Keratinocyte (primary cell): ENCODE measurements at regions not wholly inside any gene's neighbourhood (a gene's known extent, or its start where the extent isn't known, plus 50 kb on each side); places are given as distances from the start of the nearest gene placed in this dataset.
A peak's percentile ranks its signal among the peaks of the same experiment; 100 is the strongest.

Experiments
- DNase-seq: peaks from one replicate; pipeline ENCODE4 v3.0.0-alpha.2; 2011; ENCODE audit warnings: low read depth, missing footprints, low spot score
- FAIRE-seq: peaks from 2 replicates; lab custom pipeline; 2011; peaks lifted over from hg19 to GRCh38; lab: Jason Lieb, UNC
- H2AFZ ChIP-seq: 2 replicates; pipeline ENCODE4 v1.6.0; 2012; ENCODE audit warnings: low read length, control low read depth, inconsistent platforms; ENCODE audit not compliant: control insufficient read depth
- H3K27ac ChIP-seq: 2 replicates; pipeline ENCODE4 v1.5.1; 2011; ENCODE audit warnings: low read length; ENCODE audit not compliant: control insufficient read depth, insufficient read depth
- H3K27me3 ChIP-seq: 3 replicates; pipeline ENCODE4 v1.6.0; 2011; ENCODE audit warnings: low read length; ENCODE audit not compliant: control insufficient read depth, insufficient read depth; ENCODE audit errors: extremely low read depth
- H3K36me3 ChIP-seq, 2 experiments: 2 replicates in 1 of 2; 3 replicates in 1 of 2; pipeline ENCODE4 v1.5.1; 2011; ENCODE audit warnings: low read length in 2 of 2, mild to moderate bottlenecking in 1 of 2; ENCODE audit not compliant: control insufficient read depth in 2 of 2, insufficient read depth in 2 of 2; ENCODE audit errors: extremely low read depth in 1 of 2
- H3K4me1 ChIP-seq: 3 replicates; pipeline ENCODE4 v1.5.1; 2011; ENCODE audit warnings: low read length; ENCODE audit not compliant: control insufficient read depth, insufficient read depth; ENCODE audit errors: extremely low read depth
- H3K4me2 ChIP-seq: 3 replicates; pipeline ENCODE4 v1.6.0; 2011; ENCODE audit warnings: low read depth, low read length; ENCODE audit not compliant: control insufficient read depth, insufficient read depth; ENCODE audit errors: extremely low read depth
- H3K4me3 ChIP-seq, 3 experiments: fragments of 200-600 bp in 1 of 3; sonication (generic) in 1 of 3; 2 replicates in 2 of 3; 3 replicates in 1 of 3; pipeline ENCODE4 v1.5.1; 2011 to 2016; ENCODE audit warnings: low read length in 3 of 3, mild to moderate bottlenecking in 3 of 3, control low read depth in 2 of 3, inconsistent platforms in 1 of 3, low read depth in 1 of 3, mixed read lengths in 1 of 3, mixed run types in 1 of 3, moderate library complexity in 1 of 3; ENCODE audit not compliant: control insufficient read depth in 2 of 3, insufficient read depth in 2 of 3; ENCODE audit errors: extremely low read depth in 1 of 3
- H3K79me2 ChIP-seq: 2 replicates; pipeline ENCODE4 v1.6.0; 2012; ENCODE audit warnings: low read length; ENCODE audit not compliant: control insufficient read depth, insufficient read depth
- H3K9ac ChIP-seq: 3 replicates; pipeline ENCODE4 v1.6.0; 2011; ENCODE audit warnings: low read length; ENCODE audit not compliant: control insufficient read depth, insufficient read depth; ENCODE audit errors: extremely low read depth
- H3K9me1 ChIP-seq: 3 replicates; pipeline ENCODE4 v1.6.0; 2011; ENCODE audit warnings: low read length; ENCODE audit not compliant: control insufficient read depth, insufficient read depth; ENCODE audit errors: extremely low read depth
- H3K9me3 ChIP-seq: 2 replicates; pipeline ENCODE4 v1.5.1; 2012; ENCODE audit warnings: low read depth, low read length; ENCODE audit not compliant: control insufficient read depth
- H4K20me1 ChIP-seq: 3 replicates; pipeline ENCODE4 v1.6.0; 2011; ENCODE audit warnings: low read length; ENCODE audit not compliant: control insufficient read depth, insufficient read depth; ENCODE audit errors: extremely low read depth
- EZH2 ChIP-seq: IDR thresholded peaks from one replicate; pipeline ENCODE4 v1.6.1; 2012; ENCODE audit warnings: inconsistent platforms, mild to moderate bottlenecking, low read length, moderate library complexity
- dilution Hi-C: fragments of 300-500 bp; cut with MboI; formaldehyde crosslinking; loops from one replicate; pipeline ENCODE4 v1.7.0; 2020; ENCODE audit warnings: low sequenced_read_pairs; ENCODE audit not compliant: extremely low pct_ligation_motif_present
- TF ChIP-seq, protein P1 (sequence below), 3 experiments: IDR thresholded peaks in 1 of 3; conservative IDR thresholded peaks in 1 of 3; optimal IDR thresholded peaks in 1 of 3; 2 replicates in 2 of 3; 3 replicates in 1 of 3; pipeline versions ENCODE3 to v1.5.1; 2011; ENCODE audit warnings: low read length in 3 of 3, mild to moderate bottlenecking in 3 of 3, moderate library complexity in 2 of 3, control low read depth in 1 of 3, inconsistent platforms in 1 of 3; ENCODE audit not compliant: insufficient read depth in 2 of 3; ENCODE audit errors: extremely low read depth in 1 of 3

DNA sequence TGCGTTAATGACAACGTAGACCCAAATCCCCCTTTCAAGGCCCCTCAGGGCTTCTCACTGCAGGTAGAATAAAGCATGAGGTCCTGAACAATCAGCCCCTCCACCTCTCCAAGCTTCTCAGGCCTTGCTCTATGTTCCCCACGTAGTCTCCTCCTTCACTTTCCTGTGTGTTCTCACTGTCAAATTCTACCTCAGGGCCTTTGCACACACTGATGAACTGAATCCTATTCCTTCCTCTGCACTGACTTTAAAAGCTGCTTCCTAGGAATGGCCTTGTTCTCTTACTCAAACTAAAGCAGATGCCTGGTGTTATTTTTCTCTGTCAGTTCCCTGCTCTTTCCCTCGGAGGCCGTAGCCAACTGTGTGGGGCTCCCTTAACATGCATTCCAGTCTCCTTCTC, 66.8 kb upstream of the EDN1 start:
- H2AFZ ChIP-seq: no peak overlapping the region
- no peak overlapping the region for H3K4me3 ChIP-seq
- DNase-seq: no peak
- peak overlapping the region; percentile 85 for H3K27ac ChIP-seq
- no peaks in the 10 kb centered on the region for H3K36me3 ChIP-seq
- no peaks in the 10 kb centered on the region for H3K9me3 ChIP-seq
- H3K4me2 ChIP-seq: peak overlapping the region; percentile 81
- peaks cover 3% of the 10 kb centered on the region for H3K9me1 ChIP-seq
- no peaks in the 10 kb centered on the region for H3K79me2 ChIP-seq
- no peak for FAIRE-seq
- no peaks in the 10 kb centered on the region for H3K27me3 ChIP-seq
- H4K20me1 ChIP-seq: no peaks in the 10 kb centered on the region
- dilution Hi-C loops: no loop called here
- TF ChIP-seq EZH2: no peak
- TF ChIP-seq, protein P1, sequence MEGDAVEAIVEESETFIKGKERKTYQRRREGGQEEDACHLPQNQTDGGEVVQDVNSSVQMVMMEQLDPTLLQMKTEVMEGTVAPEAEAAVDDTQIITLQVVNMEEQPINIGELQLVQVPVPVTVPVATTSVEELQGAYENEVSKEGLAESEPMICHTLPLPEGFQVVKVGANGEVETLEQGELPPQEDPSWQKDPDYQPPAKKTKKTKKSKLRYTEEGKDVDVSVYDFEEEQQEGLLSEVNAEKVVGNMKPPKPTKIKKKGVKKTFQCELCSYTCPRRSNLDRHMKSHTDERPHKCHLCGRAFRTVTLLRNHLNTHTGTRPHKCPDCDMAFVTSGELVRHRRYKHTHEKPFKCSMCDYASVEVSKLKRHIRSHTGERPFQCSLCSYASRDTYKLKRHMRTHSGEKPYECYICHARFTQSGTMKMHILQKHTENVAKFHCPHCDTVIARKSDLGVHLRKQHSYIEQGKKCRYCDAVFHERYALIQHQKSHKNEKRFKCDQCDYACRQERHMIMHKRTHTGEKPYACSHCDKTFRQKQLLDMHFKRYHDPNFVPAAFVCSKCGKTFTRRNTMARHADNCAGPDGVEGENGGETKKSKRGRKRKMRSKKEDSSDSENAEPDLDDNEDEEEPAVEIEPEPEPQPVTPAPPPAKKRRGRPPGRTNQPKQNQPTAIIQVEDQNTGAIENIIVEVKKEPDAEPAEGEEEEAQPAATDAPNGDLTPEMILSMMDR (optimal IDR thresholded peaks at IDR 0.05 in 1 of 3, IDR thresholded peaks at IDR 0.05 in 1 of 3, conservative IDR thresholded peaks at IDR 0.05 in 1 of 3; ENCODE audit: extremely low read depth in 1 of 3, insufficient read depth in 2 of 3, low read length in 3 of 3): no peak
- H3K4me1 ChIP-seq: peaks cover 22% of the 10 kb centered on the region
- H3K9ac ChIP-seq: peak overlapping the region; percentile 6

DNA sequence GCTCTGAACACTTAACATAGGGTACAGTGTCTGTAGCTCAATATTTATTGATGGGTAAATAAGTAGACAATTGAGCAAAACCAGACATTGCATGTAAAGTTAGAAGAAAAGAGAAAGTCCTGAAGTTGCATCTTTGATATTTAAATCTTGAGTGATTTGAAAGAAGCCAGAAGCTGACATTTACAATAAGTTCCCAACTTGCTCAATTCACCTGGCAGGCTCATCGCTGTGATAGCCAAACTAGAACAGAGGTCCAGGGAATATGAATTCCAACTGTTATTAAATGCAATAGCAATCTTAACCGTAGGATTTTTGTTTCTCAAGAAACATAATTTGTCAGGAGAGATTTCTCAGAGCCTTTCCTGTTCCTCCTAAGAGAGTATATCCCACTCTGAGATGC, 65.9 kb upstream of the EDN1 start:
- Histone ChIP-seq H3K4me2 (no peak overlapping the region), H3K4me3 (no peak overlapping the region), H3K79me2 (no peaks in the 10 kb centered on the region), H3K9me3 (no peaks in the 10 kb centered on the region), H3K4me1 (peaks cover 30% of the 10 kb centered on the region), H2AFZ (no peak overlapping the region), H4K20me1 (no peaks in the 10 kb centered on the region), H3K9me1 (peaks cover 3% of the 10 kb centered on the region), H3K9ac (no peak overlapping the region), H3K36me3 (no peaks in the 10 kb centered on the region), H3K27ac (no peak overlapping the region), H3K27me3 (no peaks in the 10 kb centered on the region)
- TF ChIP-seq, protein P1 (optimal IDR thresholded peaks at IDR 0.05 in 1 of 3, IDR thresholded peaks at IDR 0.05 in 1 of 3, conservative IDR thresholded peaks at IDR 0.05 in 1 of 3; ENCODE audit: extremely low read depth in 1 of 3, insufficient read depth in 2 of 3, low read length in 3 of 3): no peak
- no peak for TF ChIP-seq EZH2
- FAIRE-seq (peak; percentile 13), DNase-seq (no peak)
- dilution Hi-C loops: no loop called here
